ENCODE measurements at regions not wholly inside any gene's neighbourhood (a gene's known extent, or its start where the extent isn't known, plus 50 kb on each side); places are given as distances from the start of the nearest gene placed in this dataset.
"Not testable (repeated sequence)": the region's sequence is repeated elsewhere in the genome, so short reads cannot be mapped to it uniquely, and the experiment has no call there.

GRCh38 chr1:228870041-228870713, 134.9 kb downstream of the RHOU start:
- no peak for DNase-seq

GRCh38 chr1:228871314-228872061, 136.2 kb downstream of the RHOU start:
- DNase-seq = no peak

- DNase-seq = no peak
Measured at GRCh38 chr1:228872080-228872479, 136.8 kb downstream of the RHOU start.

GRCh38 chr1:228873709-228874108, 138.4 kb downstream of the RHOU start:
- DNase-seq = no peak

- DNase-seq = no peak
Measured at GRCh38 chr1:228875741-228876140, 140.5 kb downstream of the RHOU start.

- DNase-seq = no peak
Measured at GRCh38 chr1:228876187-228876586, 140.9 kb downstream of the RHOU start.

- no peak for DNase-seq
Measured at GRCh38 chr1:228879164-228879563, 143.9 kb downstream of the RHOU start.

GRCh38 chr1:228882041-228882770, 146.9 kb downstream of the RHOU start:
- DNase-seq = no peak

- DNase-seq = no peak
Measured at GRCh38 chr1:228882771-228883450, 147.6 kb downstream of the RHOU start.

GRCh38 chr1:228883535-228883934, 148.3 kb downstream of the RHOU start:
- no peak for DNase-seq

- no peak for DNase-seq
Measured at GRCh38 chr1:228884196-228884595, 148.9 kb downstream of the RHOU start.

- no peak for DNase-seq
Measured at GRCh38 chr1:228884615-228885566, 149.6 kb downstream of the RHOU start.

- no peak for DNase-seq
Measured at GRCh38 chr1:228885845-228886244, 150.6 kb downstream of the RHOU start.

GRCh38 chr1:228887101-228887500, 151.8 kb downstream of the RHOU start:
- no peak for DNase-seq

- DNase-seq = no peak
Measured at GRCh38 chr1:228887960-228888359, 152.7 kb downstream of the RHOU start.

- no peak for DNase-seq
Measured at GRCh38 chr1:228889289-228889688, 154.0 kb downstream of the RHOU start.

GRCh38 chr1:228891272-228892034, 156.2 kb downstream of the RHOU start:
- no peak for DNase-seq

- DNase-seq = not testable (repeated sequence)
Measured at GRCh38 chr1:228892200-228892599, 156.9 kb downstream of the RHOU start.

GRCh38 chr1:228894442-228894989, 159.2 kb downstream of the RHOU start:
- DNase-seq = no peak

- no peak for DNase-seq
Measured at GRCh38 chr1:228897901-228898300, 162.6 kb downstream of the RHOU start.

GRCh38 chr1:228898582-228898992, 163.3 kb downstream of the RHOU start:
- no peak for DNase-seq
